OCI-LY7 (cell line): ENCODE measurements at regions not wholly inside any gene's neighbourhood (a gene's known extent, or its start where the extent isn't known, plus 50 kb on each side); places are given as distances from the start of the nearest gene placed in this dataset.

Experiments
- BruUV-seq: library from RNA; stranded (reverse); fragments of 400-500 nt; replicated peaks from 2 replicates; lab custom pipeline; 2021; lab: Mats Ljungman, UMichigan
- CTCF ChIA-PET: fragments of 300-600 bp; sonication (Branson Sonifier 250); formaldehyde crosslinking; loops from one replicate; lab custom pipeline; 2022; ENCODE audit warnings: antibody characterized with exemption; ENCODE audit not compliant: unreplicated experiment; lab: Charles Lee
- POLR2A ChIA-PET: fragments of 300-600 bp; sonication (Branson Sonifier 250); formaldehyde crosslinking; loops from one replicate; lab custom pipeline; 2022; ENCODE audit warnings: antibody characterized with exemption; lab: Charles Lee
- DNase-seq: peaks from one replicate; pipeline ENCODE4 v3.0.0-alpha.2; 2015; ENCODE audit warnings: low spot score
- H2AFZ ChIP-seq: fragments of 200-600 bp; sonication (generic), shearing (Covaris generic); 2 replicates; pipeline ENCODE4 v1.6.1; 2014; ENCODE audit warnings: mild to moderate bottlenecking, antibody characterized with exemption, low read length, moderate library complexity
- H3K27ac ChIP-seq: fragments of 200-600 bp; sonication (generic); 2 replicates; pipeline ENCODE4 v1.5.1; 2014; ENCODE audit warnings: mixed run types, low read depth, mild to moderate bottlenecking, moderate library complexity, low read length, inconsistent platforms; ENCODE audit not compliant: poor library complexity, severe bottlenecking
- H3K36me3 ChIP-seq: fragments of 200-600 bp; sonication (generic); 2 replicates; pipeline ENCODE4 v1.6.1; 2014; ENCODE audit warnings: mild to moderate bottlenecking, antibody characterized with exemption, low read length, moderate library complexity, mixed read lengths; ENCODE audit not compliant: insufficient read depth
- H3K4me1 ChIP-seq: fragments of 200-600 bp; sonication (generic); 2 replicates; pipeline ENCODE4 v1.5.1; 2014; ENCODE audit warnings: mild to moderate bottlenecking, low read length; ENCODE audit not compliant: insufficient read depth, poor library complexity, severe bottlenecking
- H3K4me2 ChIP-seq: fragments of 200-600 bp; sonication (generic); 2 replicates; pipeline ENCODE4 v1.6.1; 2014; ENCODE audit warnings: mild to moderate bottlenecking, low read length
- H3K4me3 ChIP-seq: fragments of 200-600 bp; sonication (generic); 2 replicates; pipeline ENCODE4 v1.5.1; 2014; ENCODE audit warnings: mild to moderate bottlenecking, low read depth, low read length; ENCODE audit not compliant: poor library complexity, severe bottlenecking
- H3K79me2 ChIP-seq: fragments of 200-600 bp; sonication (generic); 2 replicates; pipeline ENCODE4 v1.6.1; 2016; ENCODE audit warnings: low read depth, mild to moderate bottlenecking, low read length, moderate library complexity, mixed read lengths; ENCODE audit not compliant: insufficient read depth
- H3K9me2 ChIP-seq: fragments of 200-600 bp; sonication (generic); 2 replicates; pipeline ENCODE4 v1.6.1; 2016; ENCODE audit warnings: mild to moderate bottlenecking, low read length, mixed read lengths; ENCODE audit not compliant: insufficient read depth
- H3K9me3 ChIP-seq: fragments of 200-600 bp; sonication (generic); 2 replicates; pipeline ENCODE4 v1.6.1; 2014; ENCODE audit warnings: mild to moderate bottlenecking, mixed run types, low read length, mixed read lengths
- H4K20me1 ChIP-seq: fragments of 200-600 bp; sonication (generic); 2 replicates; pipeline ENCODE4 v1.6.1; 2014; ENCODE audit warnings: mild to moderate bottlenecking, antibody characterized with exemption, low read length, moderate library complexity, mixed read lengths; ENCODE audit not compliant: insufficient read depth
- CTCF ChIP-seq: fragments of 200-600 bp; sonication (generic); conservative IDR thresholded peaks from 2 replicates; pipeline ENCODE4 v1.5.1; 2014; ENCODE audit warnings: mild to moderate bottlenecking, antibody characterized with exemption, low read length, moderate library complexity, mixed read lengths
- EZH2phosphoT487 ChIP-seq: fragments of 200-600 bp; sonication (generic); IDR thresholded peaks from 2 replicates; pipeline ENCODE4 v1.6.1; 2018; ENCODE audit warnings: low read depth, borderline replicate concordance, mild to moderate bottlenecking, mixed run types, antibody characterized with exemption, low read length, moderate library complexity, mixed read lengths
- intact Hi-C: fragments of 100-400 bp; cut with micrococcal nuclease; formaldehyde crosslinking; loops from one replicate; pipeline ENCODE4 v1.10.0; 2022; ENCODE audit not compliant: unreplicated experiment

GRCh38 chr14:28603606-28604005 lies 163.0 kb upstream of the FOXG1 start:
- POLR2A ChIA-PET: interaction anchor here (0.6 to 0.7 kb wide), 2 partner anchors 14 to 278 kb away, joined by 3 to 7 read pairs; no protein-coding TSS in a partner anchor
- Histone ChIP-seq H3K4me2 (no peak overlapping the region), H3K9me2 (no peaks in the 10 kb centered on the region), H3K9me3 (no peaks in the 10 kb centered on the region), H2AFZ (no peak overlapping the region), H4K20me1 (no peaks in the 10 kb centered on the region), H3K79me2 (no peaks in the 10 kb centered on the region), H3K36me3 (no peaks in the 10 kb centered on the region), H3K27ac (no peak overlapping the region), H3K4me1 (no peaks in the 10 kb centered on the region), H3K4me3 (no peak overlapping the region)
- no TSS peak for BruUV-seq
- no peak for TF ChIP-seq CTCF
- no peak for TF ChIP-seq EZH2phosphoT487
- intact Hi-C loops: no loop called here
- CTCF ChIA-PET: no interaction called here
- no peak for DNase-seq

- Histone ChIP-seq H2AFZ (no peak overlapping the region), H3K36me3 (no peaks in the 10 kb centered on the region), H3K9me2 (no peaks in the 10 kb centered on the region), H3K4me2 (no peak overlapping the region), H3K79me2 (no peaks in the 10 kb centered on the region), H4K20me1 (no peaks in the 10 kb centered on the region), H3K27ac (no peak overlapping the region), H3K4me1 (no peaks in the 10 kb centered on the region), H3K9me3 (no peaks in the 10 kb centered on the region), H3K4me3 (no peak overlapping the region)
- BruUV-seq: no TSS peak
- ChIA-PET POLR2A (no interaction called here), CTCF (no interaction called here)
- DNase-seq: no peak
- intact Hi-C loops: no loop called here
- TF ChIP-seq CTCF (no peak), EZH2phosphoT487 (no peak)
Observed at GRCh38 chr14:28607661-28608060, 158.9 kb upstream of the FOXG1 start.

GRCh38 chr14:28608443-28608842 lies 158.1 kb upstream of the FOXG1 start:
- POLR2A ChIA-PET: no interaction called here
- CTCF ChIA-PET: no interaction called here
- no peaks in the 10 kb centered on the region for H3K4me1 ChIP-seq
- no TSS peak for BruUV-seq
- H3K4me3 ChIP-seq: no peak overlapping the region
- intact Hi-C loops: no loop called here
- H4K20me1 ChIP-seq: no peaks in the 10 kb centered on the region
- H3K9me2 ChIP-seq: no peaks in the 10 kb centered on the region
- no peak overlapping the region for H3K27ac ChIP-seq
- H3K79me2 ChIP-seq: no peaks in the 10 kb centered on the region
- H3K9me3 ChIP-seq: no peaks in the 10 kb centered on the region
- H3K36me3 ChIP-seq: no peaks in the 10 kb centered on the region
- DNase-seq: no peak
- H2AFZ ChIP-seq: no peak overlapping the region
- no peak overlapping the region for H3K4me2 ChIP-seq
- TF ChIP-seq EZH2phosphoT487 (no peak), CTCF (no peak)
